ENCODE measurements at regions not wholly inside any gene's neighbourhood (a gene's known extent, or its start where the extent isn't known, plus 50 kb on each side); places are given as distances from the start of the nearest gene placed in this dataset.

GRCh38 chr4:38490753-38491446 lies 173.1 kb upstream of the KLF3 start (continued):
- TF ChIP-seq HMGXB3 (CRISPR knock-in tag; IDR thresholded peaks at IDR 0.05; ENCODE audit: borderline replicate concordance) (no peak), ZNF770 (CRISPR knock-in tag; IDR thresholded peaks at IDR 0.05) (no peak; the same call in 1 of the 2 replicates), GATA4 (IDR thresholded peaks at IDR 0.05; ENCODE audit: borderline replicate concordance, low read depth) (peak; percentile 79; the same call in 1 of the 2 replicates), ZSCAN12 (CRISPR knock-in tag; IDR thresholded peaks at IDR 0.05) (no peak), MYPOP (CRISPR knock-in tag; IDR thresholded peaks at IDR 0.05) (peak; percentile 44; the same call in 1 of the 2 replicates), ZNF563 (CRISPR knock-in tag; IDR thresholded peaks at IDR 0.05) (no peak), BRF2 (CRISPR knock-in tag; IDR thresholded peaks at IDR 0.05) (no peak), FOXA1 (IDR thresholded peaks at IDR 0.05) (no peak), FOXA1 (CRISPR knock-in tag; IDR thresholded peaks at IDR 0.05) (peak; percentile 87), ZNF512B (CRISPR knock-in tag; IDR thresholded peaks at IDR 0.05; ENCODE audit: borderline replicate concordance) (no peak), ZNF720 (CRISPR knock-in tag; IDR thresholded peaks at IDR 0.05) (no peak), TERF1 (CRISPR knock-in tag; IDR thresholded peaks at IDR 0.05) (no peak), ZKSCAN8 (CRISPR knock-in tag; IDR thresholded peaks at IDR 0.05; ENCODE audit: borderline replicate concordance) (peak; percentile 91), SCMH1 (CRISPR knock-in tag; IDR thresholded peaks at IDR 0.05; ENCODE audit: borderline replicate concordance) (no peak), CHD2 (IDR thresholded peaks at IDR 0.05; ENCODE audit: low read depth, low read length) (no peak), ZNF207 (IDR thresholded peaks at IDR 0.05; ENCODE audit: borderline replicate concordance) (no peak)
